ENCODE measurements at regions not wholly inside any gene's neighbourhood (a gene's known extent, or its start where the extent isn't known, plus 50 kb on each side); places are given as distances from the start of the nearest gene placed in this dataset.
A peak's percentile ranks its signal among the peaks of the same experiment; 100 is the strongest.

- Mint-ChIP-seq H3K9me3 (peaks cover 1% of the 10 kb centered on the region), H3K27ac (no peak overlapping the region), H3K4me1 (peaks cover 11% of the 10 kb centered on the region)
These were observed 221.0 kb downstream of the MTX2 start for GRCh38 chr2:176490061-176490861.

GRCh38 chr2:176491172-176491904 lies 222.1 kb downstream of the MTX2 start:
- peaks cover 11% of the 10 kb centered on the region for H3K4me1 Mint-ChIP-seq
- H3K27me3 Mint-ChIP-seq: peaks cover 32% of the 10 kb centered on the region
- H3K9me3 Mint-ChIP-seq: peaks cover 1% of the 10 kb centered on the region
- peak; percentile 29 for DNase-seq
- no peak overlapping the region for H3K4me3 Mint-ChIP-seq
- no peak overlapping the region for H3K27ac Mint-ChIP-seq
- POLR2A ChIA-PET: no interaction called here
- peak; percentile 83 for ATAC-seq (ENCODE audit: low read depth)
- H3K36me3 Mint-ChIP-seq: no peaks in the 10 kb centered on the region

More at GRCh38 chr2:176490061-176490861, 221.0 kb downstream of the MTX2 start:
- DNase-seq (no peak), ATAC-seq (ENCODE audit: low read depth) (no peak)
- Mint-ChIP-seq H3K36me3 (no peaks in the 10 kb centered on the region), H3K27me3 (peaks cover 32% of the 10 kb centered on the region), H3K4me3 (no peak overlapping the region)
- POLR2A ChIA-PET: no interaction called here

- Mint-ChIP-seq H3K36me3 (no peaks in the 10 kb centered on the region), H3K27ac (no peak overlapping the region), H3K4me1 (peaks cover 11% of the 10 kb centered on the region), H3K9me3 (no peaks in the 10 kb centered on the region), H3K4me3 (no peak overlapping the region), H3K27me3 (peaks cover 26% of the 10 kb centered on the region)
- no peak for ATAC-seq (ENCODE audit: low read depth)
- POLR2A ChIA-PET: no interaction called here
- DNase-seq: no peak
These were observed 223.3 kb downstream of the MTX2 start for GRCh38 chr2:176492583-176492982.

GRCh38 chr2:176493226-176493825 lies 224.1 kb downstream of the MTX2 start:
- Mint-ChIP-seq H3K27ac (no peak overlapping the region), H3K36me3 (no peaks in the 10 kb centered on the region), H3K4me3 (no peak overlapping the region), H3K4me1 (peaks cover 11% of the 10 kb centered on the region), H3K27me3 (peaks cover 20% of the 10 kb centered on the region), H3K9me3 (no peaks in the 10 kb centered on the region)
- no peak for ATAC-seq (ENCODE audit: low read depth)
- DNase-seq: no peak
- POLR2A ChIA-PET: no interaction called here

- no peak for ATAC-seq (ENCODE audit: low read depth)
- no peak overlapping the region for H3K27ac Mint-ChIP-seq
- H3K4me3 Mint-ChIP-seq: no peak overlapping the region
- no peaks in the 10 kb centered on the region for H3K9me3 Mint-ChIP-seq
- no peak for DNase-seq
- H3K36me3 Mint-ChIP-seq: no peaks in the 10 kb centered on the region
- POLR2A ChIA-PET: no interaction called here
- peaks cover 11% of the 10 kb centered on the region for H3K4me1 Mint-ChIP-seq
- H3K27me3 Mint-ChIP-seq: peaks cover 14% of the 10 kb centered on the region
These were observed 224.7 kb downstream of the MTX2 start for GRCh38 chr2:176493909-176494308.

- Mint-ChIP-seq H3K4me1 (peaks cover 11% of the 10 kb centered on the region), H3K36me3 (no peaks in the 10 kb centered on the region), H3K9me3 (no peaks in the 10 kb centered on the region), H3K27ac (no peak overlapping the region), H3K4me3 (no peak overlapping the region), H3K27me3 (peaks cover 13% of the 10 kb centered on the region)
- DNase-seq (no peak), ATAC-seq (ENCODE audit: low read depth) (no peak)
- POLR2A ChIA-PET: no interaction called here
These were observed 225.7 kb downstream of the MTX2 start for GRCh38 chr2:176494949-176495353.

- ATAC-seq (ENCODE audit: low read depth): no peak
- peaks cover 11% of the 10 kb centered on the region for H3K4me1 Mint-ChIP-seq
- no peak for DNase-seq
- no peak overlapping the region for H3K27ac Mint-ChIP-seq
- no peak overlapping the region for H3K4me3 Mint-ChIP-seq
- H3K9me3 Mint-ChIP-seq: no peaks in the 10 kb centered on the region
- POLR2A ChIA-PET: no interaction called here
- peaks cover 13% of the 10 kb centered on the region for H3K27me3 Mint-ChIP-seq
- H3K36me3 Mint-ChIP-seq: no peaks in the 10 kb centered on the region
These were observed 226.6 kb downstream of the MTX2 start for GRCh38 chr2:176495826-176496225.

- no peaks in the 10 kb centered on the region for H3K36me3 Mint-ChIP-seq
- no peak overlapping the region for H3K4me3 Mint-ChIP-seq
- peaks cover 3% of the 10 kb centered on the region for H3K4me1 Mint-ChIP-seq
- H3K27me3 Mint-ChIP-seq: peaks cover 13% of the 10 kb centered on the region
- H3K27ac Mint-ChIP-seq: no peak overlapping the region
- POLR2A ChIA-PET: no interaction called here
- ATAC-seq (ENCODE audit: low read depth): no peak
- H3K9me3 Mint-ChIP-seq: no peaks in the 10 kb centered on the region
- DNase-seq: no peak
These were observed 227.5 kb downstream of the MTX2 start for GRCh38 chr2:176496761-176497160.

- Mint-ChIP-seq H3K9me3 (no peaks in the 10 kb centered on the region), H3K27ac (no peak overlapping the region), H3K4me1 (no peaks in the 10 kb centered on the region), H3K27me3 (peaks cover 16% of the 10 kb centered on the region), H3K36me3 (no peaks in the 10 kb centered on the region), H3K4me3 (no peak overlapping the region)
- ATAC-seq (ENCODE audit: low read depth): no peak
- POLR2A ChIA-PET: no interaction called here
- DNase-seq: no peak
These were observed 231.7 kb downstream of the MTX2 start for GRCh38 chr2:176500901-176501300.

GRCh38 chr2:176501617-176502016 lies 232.4 kb downstream of the MTX2 start:
- Mint-ChIP-seq H3K4me3 (no peak overlapping the region), H3K27me3 (peaks cover 17% of the 10 kb centered on the region), H3K27ac (no peak overlapping the region), H3K4me1 (no peaks in the 10 kb centered on the region), H3K36me3 (no peaks in the 10 kb centered on the region), H3K9me3 (no peaks in the 10 kb centered on the region)
- DNase-seq (no peak), ATAC-seq (ENCODE audit: low read depth) (no peak)
- POLR2A ChIA-PET: no interaction called here

GRCh38 chr2:176502619-176503018 lies 233.4 kb downstream of the MTX2 start:
- ATAC-seq (ENCODE audit: low read depth): no peak
- POLR2A ChIA-PET: no interaction called here
- H3K36me3 Mint-ChIP-seq: no peaks in the 10 kb centered on the region
- no peak overlapping the region for H3K27ac Mint-ChIP-seq
- no peaks in the 10 kb centered on the region for H3K9me3 Mint-ChIP-seq
- no peaks in the 10 kb centered on the region for H3K4me1 Mint-ChIP-seq
- no peak overlapping the region for H3K4me3 Mint-ChIP-seq
- peaks cover 17% of the 10 kb centered on the region for H3K27me3 Mint-ChIP-seq
- no peak for DNase-seq

- ATAC-seq (ENCODE audit: low read depth): no peak
- Mint-ChIP-seq H3K9me3 (no peaks in the 10 kb centered on the region), H3K36me3 (no peaks in the 10 kb centered on the region), H3K27me3 (peaks cover 17% of the 10 kb centered on the region), H3K4me3 (no peak overlapping the region), H3K4me1 (peaks cover 3% of the 10 kb centered on the region), H3K27ac (no peak overlapping the region)
- DNase-seq: no peak
- POLR2A ChIA-PET: no interaction called here
These were observed 234.5 kb downstream of the MTX2 start for GRCh38 chr2:176503776-176504175.

- Mint-ChIP-seq H3K9me3 (no peaks in the 10 kb centered on the region), H3K36me3 (no peaks in the 10 kb centered on the region), H3K27ac (no peak overlapping the region), H3K4me3 (no peak overlapping the region), H3K27me3 (peaks cover 17% of the 10 kb centered on the region), H3K4me1 (peaks cover 8% of the 10 kb centered on the region)
- POLR2A ChIA-PET: no interaction called here
- DNase-seq (no peak), ATAC-seq (ENCODE audit: low read depth) (no peak)
These were observed 235.2 kb downstream of the MTX2 start for GRCh38 chr2:176504440-176504839.

- DNase-seq: no peak
- peaks cover 8% of the 10 kb centered on the region for H3K4me1 Mint-ChIP-seq
These were observed 238.5 kb downstream of the MTX2 start for GRCh38 chr2:176507786-176508185.

More at GRCh38 chr2:176507786-176508185, 238.5 kb downstream of the MTX2 start:
- no peaks in the 10 kb centered on the region for H3K9me3 Mint-ChIP-seq
- H3K27ac Mint-ChIP-seq: no peak overlapping the region
- peaks cover 13% of the 10 kb centered on the region for H3K27me3 Mint-ChIP-seq
- POLR2A ChIA-PET: no interaction called here
- ATAC-seq (ENCODE audit: low read depth): no peak
- H3K36me3 Mint-ChIP-seq: no peaks in the 10 kb centered on the region
- H3K4me3 Mint-ChIP-seq: no peak overlapping the region

Data from activated naive CD8-positive, alpha-beta T cell treated with anti-CD3 and anti-CD28 coated beads, Interleukin-2, amount 10 ng/mL, durations not matched to agents 7 days and 5 days (primary cell).